ENCODE measurements at regions not wholly inside any gene's neighbourhood (a gene's known extent, or its start where the extent isn't known, plus 50 kb on each side); places are given as distances from the start of the nearest gene placed in this dataset.
"Not testable (repeated sequence)": the region's sequence is repeated elsewhere in the genome, so short reads cannot be mapped to it uniquely, and the experiment has no call there.

DNA sequence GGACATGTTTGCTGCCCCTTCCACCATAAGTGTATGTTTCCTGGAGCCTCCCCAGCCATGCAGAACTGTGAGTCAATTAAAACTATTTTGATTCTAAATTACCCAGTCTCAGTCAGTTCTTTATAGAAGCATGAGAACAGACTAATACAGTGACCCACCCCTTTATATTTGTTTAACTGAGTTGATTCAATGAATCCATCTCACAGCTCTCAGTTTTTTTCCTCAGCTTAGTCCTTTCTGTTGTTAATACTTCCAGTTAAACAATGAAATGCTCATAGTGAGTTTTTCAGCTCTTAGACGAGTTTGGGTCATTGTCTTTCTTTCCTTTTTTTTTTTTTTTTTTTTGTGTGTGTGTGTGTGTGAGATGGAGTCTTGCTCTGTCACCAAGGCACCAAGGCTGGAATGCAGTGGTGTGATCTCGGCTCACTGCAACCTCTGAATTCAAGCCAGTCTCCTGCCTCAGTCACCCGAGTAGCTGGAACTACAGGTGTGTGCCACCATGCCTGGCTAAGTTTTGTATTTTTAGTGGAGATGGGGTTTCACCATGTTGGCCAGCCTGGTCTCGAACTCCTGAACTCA lies 627.4 kb downstream of the SPATA31A7 start:
- DNase-seq; H3K27ac Mint-ChIP-seq; H3K4me1 Mint-ChIP-seq (ENCODE audit: low read depth); CTCF ChIA-PET; H3K4me1 ChIP-seq (ENCODE audit: insufficient read depth, low read length); POLR2A ChIA-PET; H3K36me3 ChIP-seq (ENCODE audit: insufficient read depth, low read length); H3K9me3 ChIP-seq (ENCODE audit: control insufficient read depth in 1 of 2, insufficient read depth in 1 of 2, low read length in 2 of 2); H3K4me3 ChIP-seq (ENCODE audit: low read length); ATAC-seq (ENCODE audit: poor library complexity); H3K27ac ChIP-seq (ENCODE audit: low read depth in 1 of 2, low read length in 2 of 2); H3K4me3 Mint-ChIP-seq; H3K36me3 Mint-ChIP-seq (ENCODE audit: low read depth); H3K27me3 ChIP-seq (ENCODE audit: control insufficient read depth in 1 of 2, insufficient read depth in 2 of 2, low read length in 2 of 2); H3K9me3 Mint-ChIP-seq; intact Hi-C loops (cut with DNase I, micrococcal nuclease); H3K27me3 Mint-ChIP-seq: not testable (repeated sequence)

DNA sequence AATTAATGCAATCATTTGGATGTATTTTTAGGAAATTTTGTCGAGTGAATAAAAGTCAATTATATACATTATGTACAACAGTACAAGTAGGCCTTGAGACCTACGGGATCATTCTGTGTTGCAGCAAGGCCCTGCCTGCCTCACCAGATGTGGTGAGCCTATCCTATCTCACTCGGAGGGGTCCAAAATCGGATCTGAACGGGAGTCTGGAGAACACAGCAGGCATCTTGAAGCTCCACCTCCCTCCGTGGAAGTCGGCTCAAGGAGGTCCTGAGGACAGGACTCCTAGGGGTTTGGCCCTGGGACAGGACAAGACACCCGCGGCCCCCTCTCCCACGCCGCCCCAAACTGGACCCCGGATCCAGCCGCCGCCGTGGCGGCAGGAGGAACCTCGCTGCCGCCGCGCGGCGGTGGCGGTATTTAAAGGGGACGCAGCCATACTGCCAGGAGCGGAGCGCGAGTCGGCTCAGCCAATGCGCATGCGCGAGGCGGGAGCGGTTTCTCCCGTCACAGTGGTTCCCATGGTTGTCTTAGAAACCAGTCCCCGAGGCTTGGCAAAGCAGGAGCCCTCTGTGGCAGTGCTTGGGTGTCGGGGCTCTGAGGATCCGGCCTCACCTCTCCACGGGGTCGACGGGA lies 663.9 kb downstream of the SPATA31A7 start:
- H3K27ac Mint-ChIP-seq; H3K9me3 ChIP-seq (ENCODE audit: control insufficient read depth in 1 of 2, insufficient read depth in 1 of 2, low read length in 2 of 2); H3K27me3 Mint-ChIP-seq; intact Hi-C loops (cut with DNase I, micrococcal nuclease); H3K36me3 Mint-ChIP-seq (ENCODE audit: low read depth); H3K27me3 ChIP-seq (ENCODE audit: control insufficient read depth in 1 of 2, insufficient read depth in 2 of 2, low read length in 2 of 2); H3K27ac ChIP-seq (ENCODE audit: low read depth in 1 of 2, low read length in 2 of 2); POLR2A ChIA-PET; CTCF ChIA-PET; H3K4me1 ChIP-seq (ENCODE audit: insufficient read depth, low read length); H3K4me3 ChIP-seq (ENCODE audit: low read length); H3K36me3 ChIP-seq (ENCODE audit: insufficient read depth, low read length); H3K4me1 Mint-ChIP-seq (ENCODE audit: low read depth); H3K4me3 Mint-ChIP-seq; H3K9me3 Mint-ChIP-seq: not testable (repeated sequence)
- peak; percentile 74 for ATAC-seq (ENCODE audit: poor library complexity)
- DNase-seq = peak in 11 of 14 experiments; percentile 63 to 91 (median 79)

DNA sequence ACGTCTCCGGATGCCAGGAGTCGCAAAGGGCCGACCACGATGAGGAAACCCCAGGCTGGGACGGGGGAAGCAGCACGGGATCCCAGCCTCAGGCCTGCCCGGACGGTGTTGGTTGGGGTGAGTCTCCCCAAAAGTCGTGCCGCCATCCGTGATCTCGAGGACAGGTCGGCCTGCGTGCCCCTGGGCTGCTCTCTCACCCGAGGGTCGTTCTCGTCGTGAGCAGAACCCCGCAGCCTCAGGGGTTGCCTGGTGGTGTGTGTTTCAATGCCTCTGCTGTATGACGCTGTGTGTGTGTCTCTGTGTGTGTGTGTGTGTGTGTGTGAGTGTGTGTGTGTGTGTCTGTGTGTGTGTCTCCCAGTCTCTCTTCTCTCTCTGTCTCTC lies 664.4 kb downstream of the SPATA31A7 start:
- H3K9me3 Mint-ChIP-seq; H3K4me3 ChIP-seq (ENCODE audit: low read length); H3K4me1 ChIP-seq (ENCODE audit: insufficient read depth, low read length): not testable (repeated sequence)

GRCh38 chr9:61856283-61856682 lies 666.4 kb downstream of the SPATA31A7 start:
- H3K9me3 Mint-ChIP-seq; H3K27me3 ChIP-seq (ENCODE audit: control insufficient read depth in 1 of 2, insufficient read depth in 2 of 2, low read length in 2 of 2); H3K27me3 Mint-ChIP-seq; CTCF ChIA-PET; intact Hi-C loops (cut with DNase I, micrococcal nuclease); POLR2A ChIA-PET; DNase-seq; H3K27ac ChIP-seq (ENCODE audit: low read depth in 1 of 2, low read length in 2 of 2); H3K4me3 Mint-ChIP-seq; H3K36me3 ChIP-seq (ENCODE audit: insufficient read depth, low read length); H3K36me3 Mint-ChIP-seq (ENCODE audit: low read depth); H3K4me1 ChIP-seq (ENCODE audit: insufficient read depth, low read length); H3K4me3 ChIP-seq (ENCODE audit: low read length); H3K27ac Mint-ChIP-seq; H3K9me3 ChIP-seq (ENCODE audit: control insufficient read depth in 1 of 2, insufficient read depth in 1 of 2, low read length in 2 of 2); H3K4me1 Mint-ChIP-seq (ENCODE audit: low read depth): not testable (repeated sequence)
- peak; percentile 69 for ATAC-seq (ENCODE audit: poor library complexity)

More for the DNA sequence above, 664.4 kb downstream of the SPATA31A7 start:
- POLR2A ChIA-PET; H3K4me3 Mint-ChIP-seq; H3K4me1 Mint-ChIP-seq (ENCODE audit: low read depth); H3K9me3 ChIP-seq (ENCODE audit: control insufficient read depth in 1 of 2, insufficient read depth in 1 of 2, low read length in 2 of 2); intact Hi-C loops (cut with DNase I, micrococcal nuclease); H3K36me3 Mint-ChIP-seq (ENCODE audit: low read depth); CTCF ChIA-PET; ATAC-seq (ENCODE audit: poor library complexity); H3K27me3 Mint-ChIP-seq; H3K36me3 ChIP-seq (ENCODE audit: insufficient read depth, low read length); H3K27ac Mint-ChIP-seq; H3K27ac ChIP-seq (ENCODE audit: low read depth in 1 of 2, low read length in 2 of 2); H3K27me3 ChIP-seq (ENCODE audit: control insufficient read depth in 1 of 2, insufficient read depth in 2 of 2, low read length in 2 of 2): not testable (repeated sequence)
- peak in 4 of 14 experiments; percentile 0 to 26 (median 5) for DNase-seq

DNA sequence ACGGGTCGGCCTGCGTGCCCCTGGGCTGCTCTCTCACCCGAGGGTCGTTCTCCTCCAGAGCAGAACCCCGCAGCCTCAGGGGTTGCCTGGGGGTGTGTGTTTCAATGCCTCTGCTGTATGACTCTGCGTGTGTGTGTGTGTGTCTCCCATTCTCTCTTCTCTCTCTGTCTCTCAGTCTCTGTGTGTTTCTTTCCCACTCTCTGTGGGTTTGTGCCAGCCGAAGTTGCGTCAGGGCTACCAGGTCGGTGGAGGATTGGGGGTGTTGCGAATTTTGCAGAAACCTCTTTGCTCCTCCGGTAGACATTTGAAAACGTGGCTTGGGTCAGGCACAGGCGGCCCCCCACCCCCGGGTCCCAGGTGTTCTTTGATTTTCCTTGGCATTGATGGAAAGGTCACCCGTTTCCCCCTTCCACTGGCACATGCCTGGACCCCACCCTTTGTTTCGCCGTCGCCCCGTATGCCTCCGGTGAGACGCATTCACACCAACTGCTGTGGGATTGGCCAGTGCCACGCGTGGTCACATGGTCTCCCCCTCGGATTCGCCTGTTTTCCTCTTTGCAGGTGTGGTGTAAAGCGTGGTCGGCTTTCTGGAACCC lies 667.1 kb downstream of the SPATA31A7 start:
- H3K27ac ChIP-seq (ENCODE audit: low read depth in 1 of 2, low read length in 2 of 2); intact Hi-C loops (cut with DNase I, micrococcal nuclease); POLR2A ChIA-PET; H3K27ac Mint-ChIP-seq; H3K27me3 Mint-ChIP-seq; H3K36me3 ChIP-seq (ENCODE audit: insufficient read depth, low read length); ATAC-seq (ENCODE audit: poor library complexity); H3K9me3 ChIP-seq (ENCODE audit: control insufficient read depth in 1 of 2, insufficient read depth in 1 of 2, low read length in 2 of 2); H3K4me3 ChIP-seq (ENCODE audit: low read length); H3K4me1 ChIP-seq (ENCODE audit: insufficient read depth, low read length); H3K36me3 Mint-ChIP-seq (ENCODE audit: low read depth); H3K9me3 Mint-ChIP-seq; H3K4me1 Mint-ChIP-seq (ENCODE audit: low read depth); H3K27me3 ChIP-seq (ENCODE audit: control insufficient read depth in 1 of 2, insufficient read depth in 2 of 2, low read length in 2 of 2); CTCF ChIA-PET: not testable (repeated sequence)
- H3K4me3 Mint-ChIP-seq = peak overlapping the region; percentile 68
- peak in 3 of 14 experiments; percentile 0 to 30 (median 2) for DNase-seq

GRCh38 chr9:61857709-61858351 lies 668.0 kb downstream of the SPATA31A7 start:
- H3K27ac Mint-ChIP-seq; H3K4me3 ChIP-seq (ENCODE audit: low read length); CTCF ChIA-PET; intact Hi-C loops (cut with DNase I, micrococcal nuclease); H3K36me3 ChIP-seq (ENCODE audit: insufficient read depth, low read length); H3K27ac ChIP-seq (ENCODE audit: low read depth in 1 of 2, low read length in 2 of 2); DNase-seq; H3K9me3 ChIP-seq (ENCODE audit: control insufficient read depth in 1 of 2, insufficient read depth in 1 of 2, low read length in 2 of 2); POLR2A ChIA-PET; H3K9me3 Mint-ChIP-seq; H3K27me3 ChIP-seq (ENCODE audit: control insufficient read depth in 1 of 2, insufficient read depth in 2 of 2, low read length in 2 of 2); H3K4me1 ChIP-seq (ENCODE audit: insufficient read depth, low read length); H3K4me1 Mint-ChIP-seq (ENCODE audit: low read depth); H3K36me3 Mint-ChIP-seq (ENCODE audit: low read depth); H3K4me3 Mint-ChIP-seq; H3K27me3 Mint-ChIP-seq: not testable (repeated sequence)
- peak; percentile 62 for ATAC-seq (ENCODE audit: poor library complexity)

DNA sequence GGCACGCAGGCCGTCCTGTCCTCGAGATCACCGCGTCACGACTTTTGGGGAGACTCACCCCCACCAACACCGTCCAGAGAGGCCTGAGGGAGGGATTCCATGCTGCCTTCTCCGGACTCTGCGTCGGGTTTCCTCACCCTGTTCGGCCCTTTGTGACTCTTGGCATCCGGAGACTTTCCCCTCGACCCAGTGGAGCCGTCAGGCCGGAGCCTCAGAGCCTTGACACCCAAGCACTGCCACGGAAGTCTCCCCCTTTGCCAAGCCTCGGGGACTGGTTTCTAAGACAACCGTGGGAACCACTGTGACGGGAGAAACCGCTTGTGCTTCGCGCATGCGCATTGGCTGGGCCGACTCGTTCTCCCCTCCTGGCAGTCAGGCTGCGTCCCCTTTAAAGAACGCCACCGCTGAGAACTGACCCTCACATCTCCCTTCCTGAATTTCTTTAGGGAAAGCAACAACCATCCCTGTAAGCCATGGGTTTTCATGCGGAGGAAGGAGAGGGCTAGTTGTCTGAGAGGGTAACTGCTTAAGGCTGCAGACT lies 672.7 kb downstream of the SPATA31A7 start:
- H3K27me3 ChIP-seq (ENCODE audit: control insufficient read depth in 1 of 2, insufficient read depth in 2 of 2, low read length in 2 of 2); H3K4me3 Mint-ChIP-seq; H3K9me3 ChIP-seq (ENCODE audit: control insufficient read depth in 1 of 2, insufficient read depth in 1 of 2, low read length in 2 of 2); CTCF ChIA-PET; H3K27ac Mint-ChIP-seq; H3K9me3 Mint-ChIP-seq; H3K36me3 Mint-ChIP-seq (ENCODE audit: low read depth); H3K4me1 ChIP-seq (ENCODE audit: insufficient read depth, low read length); H3K4me3 ChIP-seq (ENCODE audit: low read length); H3K36me3 ChIP-seq (ENCODE audit: insufficient read depth, low read length); H3K27me3 Mint-ChIP-seq; H3K4me1 Mint-ChIP-seq (ENCODE audit: low read depth); POLR2A ChIA-PET; H3K27ac ChIP-seq (ENCODE audit: low read depth in 1 of 2, low read length in 2 of 2); intact Hi-C loops (cut with DNase I, micrococcal nuclease); ATAC-seq (ENCODE audit: poor library complexity): not testable (repeated sequence)
- peak in 11 of 14 experiments; percentile 31 to 70 (median 55) for DNase-seq
